Neural crest cell (in vitro differentiated cells): ENCODE measurements at regions not wholly inside any gene's neighbourhood (a gene's known extent, or its start where the extent isn't known, plus 50 kb on each side); places are given as distances from the start of the nearest gene placed in this dataset.
"Not testable (repeated sequence)": the region's sequence is repeated elsewhere in the genome, so short reads cannot be mapped to it uniquely, and the experiment has no call there.

Source experiments
- DNase-seq: peaks from one replicate; pipeline ENCODE4 v3.0.0; 2021; ENCODE audit warnings: low read depth, mixed read lengths, low spot score
- H3K27ac Mint-ChIP-seq: one replicate; pipeline ENCODE4 v1.8.0; 2021; ENCODE audit warnings: mild to moderate bottlenecking, mixed read lengths; ENCODE audit not compliant: unreplicated experiment
- H3K27me3 Mint-ChIP-seq: 2 replicates; pipeline ENCODE4 v1.8.0; 2021; ENCODE audit warnings: low read depth, mild to moderate bottlenecking, mixed read lengths
- H3K36me3 Mint-ChIP-seq: 2 replicates; pipeline ENCODE4 v1.8.0; 2021; ENCODE audit warnings: low read depth, mild to moderate bottlenecking, mixed read lengths
- H3K4me1 Mint-ChIP-seq: 2 replicates; pipeline ENCODE4 v1.8.0; 2021; ENCODE audit warnings: mixed read lengths
- H3K4me3 Mint-ChIP-seq: one replicate; pipeline ENCODE4 v1.8.0; 2021; ENCODE audit warnings: mild to moderate bottlenecking, mixed read lengths
- H3K9me3 Mint-ChIP-seq: 2 replicates; pipeline ENCODE4 v1.8.0; 2021; ENCODE audit warnings: mixed read lengths
- TF ChIP-seq, protein P1 (sequence below): fragments of 200-600 bp; sonication (generic); conservative IDR thresholded peaks from 2 replicates; pipeline ENCODE4 v1.5.0; 2021; ENCODE audit warnings: antibody characterized with exemption, mild to moderate bottlenecking

GRCh38 chr3:118537454-118537853 is 497.2 kb downstream of the IGSF11 start:
- Mint-ChIP-seq H3K36me3 (no peaks in the 10 kb centered on the region), H3K27ac (no peak overlapping the region), H3K27me3 (no peaks in the 10 kb centered on the region), H3K4me3 (no peak overlapping the region), H3K9me3 (no peaks in the 10 kb centered on the region), H3K4me1 (no peaks in the 10 kb centered on the region)
- TF ChIP-seq, protein P1, sequence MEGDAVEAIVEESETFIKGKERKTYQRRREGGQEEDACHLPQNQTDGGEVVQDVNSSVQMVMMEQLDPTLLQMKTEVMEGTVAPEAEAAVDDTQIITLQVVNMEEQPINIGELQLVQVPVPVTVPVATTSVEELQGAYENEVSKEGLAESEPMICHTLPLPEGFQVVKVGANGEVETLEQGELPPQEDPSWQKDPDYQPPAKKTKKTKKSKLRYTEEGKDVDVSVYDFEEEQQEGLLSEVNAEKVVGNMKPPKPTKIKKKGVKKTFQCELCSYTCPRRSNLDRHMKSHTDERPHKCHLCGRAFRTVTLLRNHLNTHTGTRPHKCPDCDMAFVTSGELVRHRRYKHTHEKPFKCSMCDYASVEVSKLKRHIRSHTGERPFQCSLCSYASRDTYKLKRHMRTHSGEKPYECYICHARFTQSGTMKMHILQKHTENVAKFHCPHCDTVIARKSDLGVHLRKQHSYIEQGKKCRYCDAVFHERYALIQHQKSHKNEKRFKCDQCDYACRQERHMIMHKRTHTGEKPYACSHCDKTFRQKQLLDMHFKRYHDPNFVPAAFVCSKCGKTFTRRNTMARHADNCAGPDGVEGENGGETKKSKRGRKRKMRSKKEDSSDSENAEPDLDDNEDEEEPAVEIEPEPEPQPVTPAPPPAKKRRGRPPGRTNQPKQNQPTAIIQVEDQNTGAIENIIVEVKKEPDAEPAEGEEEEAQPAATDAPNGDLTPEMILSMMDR: no peak
- no peak for DNase-seq

DNA sequence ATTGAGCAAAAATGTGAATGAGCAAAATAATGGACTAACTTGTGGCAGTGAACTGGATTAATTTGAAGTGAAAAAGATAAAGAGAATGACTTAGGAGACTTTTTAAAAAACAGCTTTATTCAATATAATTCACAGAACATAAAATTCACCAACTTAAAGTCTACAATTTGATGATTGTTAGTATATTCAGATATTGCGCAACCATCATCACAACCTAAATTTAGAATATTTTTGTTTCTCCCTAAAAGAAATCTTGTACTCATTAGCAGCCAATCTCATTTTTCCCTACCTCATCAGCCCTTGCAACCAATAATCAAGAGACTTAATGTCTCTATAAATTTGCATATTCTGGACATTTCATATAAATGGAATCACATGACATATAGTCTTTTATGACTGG is 496.5 kb downstream of the IGSF11 start:
- TF ChIP-seq, protein P1: no peak
- H3K27ac Mint-ChIP-seq: no peak overlapping the region
- no peaks in the 10 kb centered on the region for H3K9me3 Mint-ChIP-seq
- H3K36me3 Mint-ChIP-seq: no peaks in the 10 kb centered on the region
- no peak overlapping the region for H3K4me3 Mint-ChIP-seq
- H3K4me1 Mint-ChIP-seq: no peaks in the 10 kb centered on the region
- no peak for DNase-seq
- H3K27me3 Mint-ChIP-seq: no peaks in the 10 kb centered on the region

- not testable (repeated sequence) for H3K36me3 Mint-ChIP-seq, H3K27me3 Mint-ChIP-seq, H3K4me1 Mint-ChIP-seq, H3K9me3 Mint-ChIP-seq, H3K27ac Mint-ChIP-seq, DNase-seq, H3K4me3 Mint-ChIP-seq
Observed at GRCh38 chr3:118539820-118540447, 494.7 kb downstream of the IGSF11 start.

- not testable (repeated sequence) for H3K4me1 Mint-ChIP-seq, H3K27ac Mint-ChIP-seq, H3K4me3 Mint-ChIP-seq, H3K36me3 Mint-ChIP-seq, H3K27me3 Mint-ChIP-seq, DNase-seq, H3K9me3 Mint-ChIP-seq
Observed at GRCh38 chr3:118540448-118540821, 494.2 kb downstream of the IGSF11 start.

DNA sequence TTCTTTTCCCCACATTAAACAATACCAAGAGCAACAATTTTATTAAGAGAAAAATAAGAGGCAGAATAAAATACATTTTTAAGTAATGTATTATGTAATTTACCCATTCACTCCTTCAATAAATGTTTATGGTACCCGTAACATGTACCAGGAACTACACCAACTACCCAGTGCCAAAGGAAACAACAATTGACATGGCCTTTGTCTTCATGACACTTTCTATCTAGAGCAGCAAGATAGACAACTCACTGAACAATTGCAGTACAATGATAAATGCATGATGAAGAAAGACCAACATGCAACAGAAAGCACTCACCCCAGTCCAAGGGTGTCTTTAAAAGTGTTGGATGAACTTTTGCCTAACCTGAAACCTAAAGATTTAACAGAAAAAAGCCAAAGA is 493.8 kb downstream of the IGSF11 start:
- H3K4me1 Mint-ChIP-seq: peaks cover 5% of the 10 kb centered on the region
- no peaks in the 10 kb centered on the region for H3K36me3 Mint-ChIP-seq
- no peaks in the 10 kb centered on the region for H3K9me3 Mint-ChIP-seq
- no peaks in the 10 kb centered on the region for H3K27me3 Mint-ChIP-seq
- TF ChIP-seq, protein P1: no peak
- DNase-seq: no peak
- no peak overlapping the region for H3K4me3 Mint-ChIP-seq
- H3K27ac Mint-ChIP-seq: no peak overlapping the region

GRCh38 chr3:118541796-118542195 is 492.9 kb downstream of the IGSF11 start:
- Mint-ChIP-seq H3K36me3 (no peaks in the 10 kb centered on the region), H3K4me3 (no peak overlapping the region), H3K27ac (no peak overlapping the region), H3K9me3 (no peaks in the 10 kb centered on the region), H3K4me1 (peaks cover 5% of the 10 kb centered on the region), H3K27me3 (no peaks in the 10 kb centered on the region)
- TF ChIP-seq, protein P1: no peak
- DNase-seq: no peak

GRCh38 chr3:118543832-118544231 is 490.8 kb downstream of the IGSF11 start:
- H3K36me3 Mint-ChIP-seq: no peaks in the 10 kb centered on the region
- H3K4me3 Mint-ChIP-seq: no peak overlapping the region
- no peak for DNase-seq
- H3K27ac Mint-ChIP-seq: peak overlapping the region; percentile 1
- H3K9me3 Mint-ChIP-seq: no peaks in the 10 kb centered on the region
- no peaks in the 10 kb centered on the region for H3K27me3 Mint-ChIP-seq
- H3K4me1 Mint-ChIP-seq: peaks cover 5% of the 10 kb centered on the region
- TF ChIP-seq, protein P1: no peak
